Ovary (tissue), 7 donors: ENCODE measurements at regions not wholly inside any gene's neighbourhood (a gene's known extent, or its start where the extent isn't known, plus 50 kb on each side); places are given as distances from the start of the nearest gene placed in this dataset.

Source experiments
- DNase-seq, 5 donors: peaks; one replicate each; pipeline ENCODE4 v3.0.0-alpha.2; 2019 to 2020
- H3K27ac ChIP-seq, 2 donors: fragments of 200-600 bp; one replicate each; pipeline versions ENCODE4 v1.5.1 to v1.8.0; 2019 to 2022
- H3K27me3 ChIP-seq: fragments of 200-600 bp; one replicate; pipeline ENCODE4 v1.8.0; 2022
- H3K36me3 ChIP-seq: fragments of 200-600 bp; sonication (generic); one replicate; pipeline ENCODE4 v1.5.1; 2019
- H3K4me1 ChIP-seq: one replicate; pipeline ENCODE4 v1.8.1; 2013; ENCODE audit warnings: mild to moderate bottlenecking, moderate library complexity; ENCODE audit not compliant: insufficient read depth
- H3K4me3 ChIP-seq: fragments of 200-600 bp; sonication (generic); one replicate; pipeline ENCODE4 v1.5.1; 2017
- H3K9me3 ChIP-seq, 2 donors: fragments of 200-600 bp in 1 of 2; sonication (generic) in 1 of 2; one replicate each; pipeline versions ENCODE4 v1.5.1 to v1.8.1; 2013 to 2019; ENCODE audit warnings: mild to moderate bottlenecking in 1 of 2, moderate library complexity in 1 of 2
- EP300 ChIP-seq: sonication (generic); formaldehyde crosslinking; IDR thresholded peaks from one replicate; pipeline ENCODE4 v1.6.1; 2017; ENCODE audit warnings: antibody characterized with exemption
- POLR2A ChIP-seq: fragments of 450-650 bp; IDR thresholded peaks from one replicate; pipeline ENCODE4 v1.6.1; 2017; ENCODE audit warnings: antibody characterized with exemption, mild to moderate bottlenecking, moderate library complexity
- WGBS, 3 donors: extraction: QIAGEN DNeasy Blood & Tissue Kit in 1 of 3; methylation state at CpG; one replicate each; pipeline versions ENCODE4 v1.1.5 to v1.1.7; 2013 to 2017; 5-methylcytosine and 5-hydroxymethylcytosine counted together
- intact Hi-C, 4 donors: fragments of 100-400 bp; cut with DNase I; formaldehyde crosslinking; loops; one replicate each; pipeline versions ENCODE4 v1.11.0 to v1.15.1; 2022 to 2023
- TF ChIP-seq, protein P1 (sequence below), 3 donors: fragments of 450-650 bp in 2 of 3; fragments of 200-600 bp in 1 of 3; IDR thresholded peaks; one replicate each; pipeline versions ENCODE4 v1.5.1 to v1.8.0; 2016 to 2022; ENCODE audit warnings: antibody characterized with exemption in 3 of 3, mild to moderate bottlenecking in 1 of 3
- donor health status: DM: no; HTN: no; CAD: no; lungs with moderate emphysema.
- donor health status: DM: no; HTN: no; CAD: no.
- donor health status: Bipolar disorder and iron deficiency.
- donor health status: DM: no; HTN: no; CAD: no.
- donor health status: DM: yes; HTN: yes; CAD: no.

DNA sequence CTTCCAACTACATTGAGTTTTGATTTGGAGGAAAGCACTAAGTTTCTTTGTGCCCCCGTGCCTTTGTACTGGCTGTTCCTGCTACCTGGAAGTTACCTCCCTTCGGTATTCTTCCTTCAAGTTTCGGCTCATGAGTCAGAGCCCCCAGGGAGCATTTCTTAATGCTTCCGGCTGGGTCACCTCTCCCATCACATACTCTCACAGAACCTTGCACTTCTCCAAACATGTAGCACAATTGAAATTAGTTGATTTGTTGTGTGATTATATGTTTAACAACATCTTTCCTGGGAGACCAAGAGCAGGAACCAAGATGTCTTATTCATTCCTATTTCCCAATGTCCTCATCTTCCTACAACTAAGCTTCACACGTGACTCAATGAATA lies 158.6 kb upstream of the CDH5 start:
- intact Hi-C loops, result no loop called here
- Histone ChIP-seq H3K4me1 (no peaks in the 10 kb centered on the region), H3K36me3 (no peaks in the 10 kb centered on the region), H3K27ac (no peak overlapping the region), H3K27me3 (no peaks in the 10 kb centered on the region), H3K4me3 (no peak overlapping the region), H3K9me3 (no peaks in the 10 kb centered on the region)
- no peak for DNase-seq
- 91 to 94% (median 93%) methylated on average over 5 of the region's 5 CpGs for WGBS, 3 donors
- TF ChIP-seq EP300, result no peak
- TF ChIP-seq POLR2A, result no peak
- TF ChIP-seq, protein P1, sequence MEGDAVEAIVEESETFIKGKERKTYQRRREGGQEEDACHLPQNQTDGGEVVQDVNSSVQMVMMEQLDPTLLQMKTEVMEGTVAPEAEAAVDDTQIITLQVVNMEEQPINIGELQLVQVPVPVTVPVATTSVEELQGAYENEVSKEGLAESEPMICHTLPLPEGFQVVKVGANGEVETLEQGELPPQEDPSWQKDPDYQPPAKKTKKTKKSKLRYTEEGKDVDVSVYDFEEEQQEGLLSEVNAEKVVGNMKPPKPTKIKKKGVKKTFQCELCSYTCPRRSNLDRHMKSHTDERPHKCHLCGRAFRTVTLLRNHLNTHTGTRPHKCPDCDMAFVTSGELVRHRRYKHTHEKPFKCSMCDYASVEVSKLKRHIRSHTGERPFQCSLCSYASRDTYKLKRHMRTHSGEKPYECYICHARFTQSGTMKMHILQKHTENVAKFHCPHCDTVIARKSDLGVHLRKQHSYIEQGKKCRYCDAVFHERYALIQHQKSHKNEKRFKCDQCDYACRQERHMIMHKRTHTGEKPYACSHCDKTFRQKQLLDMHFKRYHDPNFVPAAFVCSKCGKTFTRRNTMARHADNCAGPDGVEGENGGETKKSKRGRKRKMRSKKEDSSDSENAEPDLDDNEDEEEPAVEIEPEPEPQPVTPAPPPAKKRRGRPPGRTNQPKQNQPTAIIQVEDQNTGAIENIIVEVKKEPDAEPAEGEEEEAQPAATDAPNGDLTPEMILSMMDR (IDR thresholded peaks at IDR 0.05), result no peak

GRCh38 chr16:66207139-66207882 lies 159.2 kb upstream of the CDH5 start:
- WGBS, 3 donors, result 89 to 91% (median 91%) methylated on average over 11 of the region's 11 CpGs
- intact Hi-C loops, result no loop called here
- H3K27ac ChIP-seq, result no peak overlapping the region
- no peak for DNase-seq
- H3K4me1 ChIP-seq, result no peaks in the 10 kb centered on the region
- H3K9me3 ChIP-seq, result no peaks in the 10 kb centered on the region
- H3K36me3 ChIP-seq, result no peaks in the 10 kb centered on the region
- no peaks in the 10 kb centered on the region for H3K27me3 ChIP-seq
- no peak overlapping the region for H3K4me3 ChIP-seq
- TF ChIP-seq, protein P1 (IDR thresholded peaks at IDR 0.05), result no peak
- TF ChIP-seq EP300 (no peak), POLR2A (no peak)

GRCh38 chr16:66206363-66206762 lies 160.1 kb upstream of the CDH5 start:
- 90 to 95% (median 92%) methylated on average over 4 of the region's 4 CpGs for WGBS, 3 donors
- Histone ChIP-seq H3K27me3 (no peaks in the 10 kb centered on the region), H3K36me3 (no peaks in the 10 kb centered on the region), H3K27ac (no peak overlapping the region), H3K4me3 (no peak overlapping the region), H3K4me1 (no peaks in the 10 kb centered on the region), H3K9me3 (no peaks in the 10 kb centered on the region)
- TF ChIP-seq, protein P1 (IDR thresholded peaks at IDR 0.05), result no peak
- TF ChIP-seq EP300 (no peak), POLR2A (no peak)
- intact Hi-C loops, result no loop called here
- DNase-seq, result no peak

- WGBS, 3 donors, result 56 to 60% (median 58%) methylated on average over 8 of the region's 8 CpGs
- Histone ChIP-seq H3K9me3 (no peaks in the 10 kb centered on the region), H3K36me3 (no peaks in the 10 kb centered on the region), H3K27ac (no peak overlapping the region), H3K4me3 (no peak overlapping the region), H3K27me3 (no peaks in the 10 kb centered on the region), H3K4me1 (no peaks in the 10 kb centered on the region)
- no peak for DNase-seq
- TF ChIP-seq, protein P1 (IDR thresholded peaks at IDR 0.05), result no peak
- intact Hi-C loops, result no loop called here
Measured at GRCh38 chr16:66205287-66206231, 160.9 kb upstream of the CDH5 start.
